ENCODE measurements at regions not wholly inside any gene's neighbourhood (a gene's known extent, or its start where the extent isn't known, plus 50 kb on each side); places are given as distances from the start of the nearest gene placed in this dataset.

GRCh38 chr9:96168882-96169281, 133.1 kb downstream of the HSD17B3 start:
- TF ChIP-seq CTCF (conservative IDR thresholded peaks at IDR 0.05 in 1 of 2, IDR thresholded peaks at IDR 0.05 in 1 of 2; ENCODE audit: low read depth in 1 of 2, low read length in 2 of 2) (no peak), EZH2 (IDR thresholded peaks at IDR 0.05; ENCODE audit: low read length, missing control alignments) (no peak)
